WERI-Rb-1 (cell line): ENCODE measurements at regions not wholly inside any gene's neighbourhood (a gene's known extent, or its start where the extent isn't known, plus 50 kb on each side); places are given as distances from the start of the nearest gene placed in this dataset.

Experiments used
- DNase-seq: peaks from one replicate; pipeline ENCODE4 v3.0.0-alpha.2; 2020
- H3K27ac ChIP-seq: fragments of 250-450 bp; sonication (Bioruptor Pico); 2 replicates; pipeline ENCODE4 v1.5.1; 2020; ENCODE audit warnings: mild to moderate bottlenecking, moderate library complexity
- H3K27me3 ChIP-seq: fragments of 250-450 bp; sonication (Bioruptor Pico); 2 replicates; pipeline ENCODE4 v1.5.1; 2021; ENCODE audit warnings: mild to moderate bottlenecking, low read depth, moderate library complexity; ENCODE audit not compliant: insufficient read depth, severe bottlenecking
- H3K36me3 ChIP-seq: fragments of 250-450 bp; sonication (Bioruptor Pico); 2 replicates; pipeline ENCODE4 v1.5.1; 2020; ENCODE audit warnings: mild to moderate bottlenecking, moderate library complexity
- H3K4me3 ChIP-seq: 2 replicates; pipeline ENCODE4 v1.5.1; 2011; ENCODE audit warnings: low read depth, mild to moderate bottlenecking, control low read depth, low read length
- H3K9me3 ChIP-seq: fragments of 250-450 bp; sonication (Bioruptor Pico); 2 replicates; pipeline ENCODE4 v1.5.1; 2021; ENCODE audit warnings: mild to moderate bottlenecking, moderate library complexity; ENCODE audit not compliant: severe bottlenecking
- CTCF ChIP-seq: IDR thresholded peaks from 2 replicates; pipeline ENCODE4 v1.5.1; 2011; ENCODE audit warnings: low read depth, mild to moderate bottlenecking, control low read depth, inconsistent platforms, low read length

DNA sequence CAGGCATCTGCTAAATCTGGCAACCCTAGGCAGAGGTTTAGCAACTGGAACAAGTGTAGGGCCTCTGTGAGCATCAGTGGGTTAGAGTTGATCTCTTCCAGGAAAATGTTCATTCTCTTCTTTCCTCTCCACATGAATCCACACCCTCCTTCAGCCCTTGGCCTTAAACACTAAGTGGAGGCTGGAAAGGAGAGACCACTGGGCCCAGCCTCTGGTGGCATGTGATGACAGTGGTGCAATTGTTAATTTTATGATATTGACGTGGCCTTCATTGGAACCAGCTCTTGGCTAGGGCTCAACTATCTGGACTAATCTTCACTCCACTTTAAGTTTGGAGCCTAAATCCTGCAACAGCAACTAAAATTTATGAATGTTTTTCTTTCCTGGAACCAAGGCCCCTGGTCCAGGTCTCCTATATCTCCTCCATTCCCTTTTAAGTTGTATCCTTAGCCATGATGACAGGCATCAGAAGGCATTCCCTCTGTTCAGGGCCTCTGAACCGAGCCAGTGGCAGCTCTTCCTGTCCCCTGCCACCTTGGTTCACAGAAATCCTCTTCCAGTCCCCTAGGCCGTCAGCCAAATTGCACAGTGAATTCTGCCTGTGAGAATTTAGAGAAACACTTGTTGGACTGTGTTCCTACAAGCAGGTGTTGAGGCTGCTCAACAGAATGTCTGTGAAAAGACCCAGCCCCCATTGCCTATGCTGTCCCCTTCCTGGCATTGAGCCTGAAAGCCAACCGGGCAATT, 132.2 kb downstream of the PSMG1 start:
- Histone ChIP-seq H3K36me3 (no peaks in the 10 kb centered on the region), H3K9me3 (no peaks in the 10 kb centered on the region), H3K27ac (no peak overlapping the region), H3K27me3 (no peaks in the 10 kb centered on the region), H3K4me3 (no peak overlapping the region)
- no peak for TF ChIP-seq CTCF
- DNase-seq = no peak

DNA sequence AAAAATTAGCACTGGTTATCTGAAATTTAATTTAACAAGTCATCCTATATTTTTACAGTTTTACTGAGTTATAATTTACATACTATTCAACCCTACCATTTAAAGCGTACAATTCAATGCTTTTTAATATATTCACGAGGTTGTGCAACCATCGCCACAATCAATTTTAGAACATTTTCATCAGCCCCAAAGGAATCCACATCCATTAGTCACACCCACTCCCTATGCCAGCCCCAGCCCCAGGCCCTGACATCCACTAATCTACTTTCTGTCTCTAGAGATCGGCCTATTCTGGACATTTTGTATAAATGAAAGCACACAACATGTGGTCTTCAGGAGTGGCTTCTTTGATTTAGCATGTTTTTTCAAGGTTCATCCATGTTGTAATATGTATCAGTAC, 134.7 kb downstream of the PSMG1 start:
- no peak overlapping the region for H3K27ac ChIP-seq
- H3K9me3 ChIP-seq = no peaks in the 10 kb centered on the region
- no peaks in the 10 kb centered on the region for H3K36me3 ChIP-seq
- DNase-seq = no peak
- TF ChIP-seq CTCF = no peak
- no peak overlapping the region for H3K4me3 ChIP-seq
- H3K27me3 ChIP-seq = no peaks in the 10 kb centered on the region

- no peak for DNase-seq
- TF ChIP-seq CTCF = no peak
These were observed 135.2 kb downstream of the PSMG1 start for GRCh38 chr21:39048064-39048463.

DNA sequence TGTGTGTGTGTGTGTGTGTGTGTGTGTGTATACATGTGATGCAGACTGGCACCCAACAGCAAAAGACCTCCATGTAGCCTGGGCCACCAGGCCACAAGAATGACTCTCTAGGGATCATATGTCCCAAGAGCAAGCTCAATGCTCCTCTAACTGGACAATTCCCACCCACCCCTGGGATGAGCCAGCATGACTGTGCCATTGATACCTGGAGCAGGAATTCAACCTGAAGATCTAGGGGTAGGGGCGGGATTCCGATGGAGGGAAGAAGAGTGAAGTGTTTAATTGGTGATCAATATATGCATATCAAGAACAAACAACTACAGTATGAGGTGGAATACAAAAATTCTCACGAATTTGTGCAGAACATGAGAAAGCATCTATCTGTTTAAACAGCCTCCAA, 136.2 kb downstream of the PSMG1 start:
- DNase-seq = no peak
- no peak for TF ChIP-seq CTCF
- Histone ChIP-seq H3K36me3 (no peaks in the 10 kb centered on the region), H3K27ac (no peak overlapping the region), H3K4me3 (no peak overlapping the region), H3K27me3 (no peaks in the 10 kb centered on the region), H3K9me3 (no peaks in the 10 kb centered on the region)

More at GRCh38 chr21:39048064-39048463, 135.2 kb downstream of the PSMG1 start:
- H3K27me3 ChIP-seq = no peaks in the 10 kb centered on the region
- H3K36me3 ChIP-seq = no peaks in the 10 kb centered on the region
- H3K27ac ChIP-seq = no peak overlapping the region
- no peaks in the 10 kb centered on the region for H3K9me3 ChIP-seq
- no peak overlapping the region for H3K4me3 ChIP-seq

- H3K27ac ChIP-seq = no peak overlapping the region
- TF ChIP-seq CTCF = no peak
These were observed 136.9 kb downstream of the PSMG1 start for GRCh38 chr21:39046236-39046916.

More at GRCh38 chr21:39046236-39046916, 136.9 kb downstream of the PSMG1 start:
- no peaks in the 10 kb centered on the region for H3K27me3 ChIP-seq
- DNase-seq = no peak
- H3K9me3 ChIP-seq = no peaks in the 10 kb centered on the region
- no peaks in the 10 kb centered on the region for H3K36me3 ChIP-seq
- no peak overlapping the region for H3K4me3 ChIP-seq
